Spleen (tissue), 7 donors: ENCODE measurements at regions not wholly inside any gene's neighbourhood (a gene's known extent, or its start where the extent isn't known, plus 50 kb on each side); places are given as distances from the start of the nearest gene placed in this dataset.

Experiments used
- POLR2AphosphoS5 ChIP-seq, 3 donors: sonication (generic); formaldehyde crosslinking; IDR thresholded peaks; one replicate each; pipeline ENCODE4 v1.5.1; 2017; ENCODE audit warnings: antibody characterized with exemption in 3 of 3
- TF ChIP-seq, protein P1 (sequence below), 11 experiments: fragments of 200-600 bp in 7 of 11; fragments of 450-650 bp in 4 of 11; sonication (generic) in 4 of 11; IDR thresholded peaks in 8 of 11; conservative IDR thresholded peaks in 3 of 11; 1 replicate in 7 of 11; 2 replicates in 4 of 11; pipeline versions ENCODE4 v1.4.0 to v1.8.0; 2016 to 2021; ENCODE audit warnings: antibody characterized with exemption in 11 of 11, inconsistent platforms in 4 of 11, mild to moderate bottlenecking in 1 of 11
- donor health status: DM: no; HTN: no; CAD: no; lungs with moderate emphysema.
- donor health status: DM: no; HTN: no; CAD: no.
- donor health status: DM: no; HTN: no; CAD: no.

DNA sequence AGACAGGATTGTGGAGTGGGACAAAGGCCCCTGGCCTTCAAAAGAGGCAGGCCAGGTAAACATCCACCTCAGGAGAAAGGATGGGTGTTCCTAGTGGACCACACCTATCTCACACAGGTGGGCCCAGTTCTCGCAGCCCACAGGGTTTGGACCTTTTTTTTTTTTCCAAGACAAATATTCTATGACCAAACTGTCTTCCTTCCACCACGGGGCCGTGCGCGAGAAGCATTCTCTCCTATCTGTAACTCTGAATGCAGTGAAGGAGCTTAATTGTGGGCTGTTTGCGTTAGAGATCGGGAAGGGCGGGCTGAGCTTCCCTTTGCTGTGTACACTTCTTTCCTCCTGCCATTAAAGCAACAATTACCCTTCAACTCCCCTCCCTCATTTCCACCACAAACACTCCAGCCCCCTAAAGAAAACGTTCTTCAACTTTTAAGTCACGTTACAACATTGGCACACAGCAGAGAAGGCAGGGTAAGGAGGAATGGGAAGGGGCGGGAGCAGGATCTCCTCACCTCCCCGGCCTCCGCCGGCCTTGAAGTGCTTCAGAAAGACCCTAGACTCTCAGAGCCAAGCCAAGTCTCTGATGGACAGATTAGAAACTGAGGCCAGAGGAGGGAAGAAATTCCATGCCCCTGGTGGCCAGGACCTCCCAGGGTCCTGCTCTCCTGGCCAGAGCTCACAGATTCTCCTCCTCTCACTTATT is 238.4 kb downstream of the BUD13 start:
- TF ChIP-seq, protein P1, sequence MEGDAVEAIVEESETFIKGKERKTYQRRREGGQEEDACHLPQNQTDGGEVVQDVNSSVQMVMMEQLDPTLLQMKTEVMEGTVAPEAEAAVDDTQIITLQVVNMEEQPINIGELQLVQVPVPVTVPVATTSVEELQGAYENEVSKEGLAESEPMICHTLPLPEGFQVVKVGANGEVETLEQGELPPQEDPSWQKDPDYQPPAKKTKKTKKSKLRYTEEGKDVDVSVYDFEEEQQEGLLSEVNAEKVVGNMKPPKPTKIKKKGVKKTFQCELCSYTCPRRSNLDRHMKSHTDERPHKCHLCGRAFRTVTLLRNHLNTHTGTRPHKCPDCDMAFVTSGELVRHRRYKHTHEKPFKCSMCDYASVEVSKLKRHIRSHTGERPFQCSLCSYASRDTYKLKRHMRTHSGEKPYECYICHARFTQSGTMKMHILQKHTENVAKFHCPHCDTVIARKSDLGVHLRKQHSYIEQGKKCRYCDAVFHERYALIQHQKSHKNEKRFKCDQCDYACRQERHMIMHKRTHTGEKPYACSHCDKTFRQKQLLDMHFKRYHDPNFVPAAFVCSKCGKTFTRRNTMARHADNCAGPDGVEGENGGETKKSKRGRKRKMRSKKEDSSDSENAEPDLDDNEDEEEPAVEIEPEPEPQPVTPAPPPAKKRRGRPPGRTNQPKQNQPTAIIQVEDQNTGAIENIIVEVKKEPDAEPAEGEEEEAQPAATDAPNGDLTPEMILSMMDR (IDR thresholded peaks at IDR 0.05 in 8 of 11, conservative IDR thresholded peaks at IDR 0.05 in 3 of 11), result no peak
- no peak for TF ChIP-seq POLR2AphosphoS5 (IDR thresholded peaks at IDR 0.05)
